IPS-15b (cell line): ENCODE measurements at regions not wholly inside any gene's neighbourhood (a gene's known extent, or its start where the extent isn't known, plus 50 kb on each side); places are given as distances from the start of the nearest gene placed in this dataset.

Experiments
- H3K27me3 ChIP-seq: one replicate; pipeline ENCODE4 v1.6.1; 2013; ENCODE audit warnings: low read length; ENCODE audit not compliant: control insufficient read depth, insufficient read depth
- H3K36me3 ChIP-seq: one replicate; pipeline ENCODE4 v1.6.1; 2013; ENCODE audit warnings: low read length; ENCODE audit not compliant: control insufficient read depth, insufficient read depth
- H3K4me1 ChIP-seq: one replicate; pipeline ENCODE4 v1.6.1; 2013; ENCODE audit warnings: mild to moderate bottlenecking, low read length; ENCODE audit not compliant: control insufficient read depth, insufficient read depth
- H3K4me3 ChIP-seq: one replicate; pipeline ENCODE4 v1.5.1; 2013; ENCODE audit warnings: low read depth, low read length
- H3K9ac ChIP-seq: one replicate; pipeline ENCODE4 v1.6.1; 2013; ENCODE audit warnings: low read depth, mild to moderate bottlenecking, low read length
- H3K9me3 ChIP-seq: one replicate; pipeline ENCODE4 v1.6.1; 2013; ENCODE audit warnings: mild to moderate bottlenecking, low read length; ENCODE audit not compliant: control insufficient read depth, insufficient read depth

GRCh38 chr22:49600891-49601431, 226.7 kb downstream of the BRD1 start:
- no peak overlapping the region for H3K9ac ChIP-seq
- no peaks in the 10 kb centered on the region for H3K27me3 ChIP-seq
- no peaks in the 10 kb centered on the region for H3K4me1 ChIP-seq
- peaks cover 8% of the 10 kb centered on the region for H3K9me3 ChIP-seq
- no peaks in the 10 kb centered on the region for H3K36me3 ChIP-seq
- no peak overlapping the region for H3K4me3 ChIP-seq

- H3K4me1 ChIP-seq = no peaks in the 10 kb centered on the region
- H3K4me3 ChIP-seq = no peak overlapping the region
- H3K27me3 ChIP-seq = no peaks in the 10 kb centered on the region
- H3K9ac ChIP-seq = no peak overlapping the region
- H3K9me3 ChIP-seq = peaks cover 7% of the 10 kb centered on the region
- no peaks in the 10 kb centered on the region for H3K36me3 ChIP-seq
Measured at GRCh38 chr22:49600468-49600867, 227.2 kb downstream of the BRD1 start.

- peaks cover 2% of the 10 kb centered on the region for H3K9me3 ChIP-seq
- no peaks in the 10 kb centered on the region for H3K27me3 ChIP-seq
- no peak overlapping the region for H3K9ac ChIP-seq
Measured at GRCh38 chr22:49599691-49600455, 227.8 kb downstream of the BRD1 start.

GRCh38 chr22:49599039-49599438, 228.6 kb downstream of the BRD1 start:
- no peaks in the 10 kb centered on the region for H3K36me3 ChIP-seq
- H3K9me3 ChIP-seq = no peaks in the 10 kb centered on the region
- H3K9ac ChIP-seq = no peak overlapping the region
- no peaks in the 10 kb centered on the region for H3K27me3 ChIP-seq
- no peaks in the 10 kb centered on the region for H3K4me1 ChIP-seq
- no peak overlapping the region for H3K4me3 ChIP-seq

More at GRCh38 chr22:49599691-49600455, 227.8 kb downstream of the BRD1 start:
- no peak overlapping the region for H3K4me3 ChIP-seq
- H3K36me3 ChIP-seq = no peaks in the 10 kb centered on the region
- no peaks in the 10 kb centered on the region for H3K4me1 ChIP-seq

GRCh38 chr22:49598338-49598737, 229.3 kb downstream of the BRD1 start:
- H3K4me3 ChIP-seq = no peak overlapping the region
- no peaks in the 10 kb centered on the region for H3K9me3 ChIP-seq
- no peaks in the 10 kb centered on the region for H3K4me1 ChIP-seq
- H3K36me3 ChIP-seq = no peaks in the 10 kb centered on the region
- no peak overlapping the region for H3K9ac ChIP-seq
- H3K27me3 ChIP-seq = no peaks in the 10 kb centered on the region

GRCh38 chr22:49597428-49598039, 230.1 kb downstream of the BRD1 start:
- Histone ChIP-seq H3K9ac (no peak overlapping the region), H3K27me3 (no peaks in the 10 kb centered on the region), H3K4me1 (no peaks in the 10 kb centered on the region), H3K4me3 (no peak overlapping the region), H3K9me3 (no peaks in the 10 kb centered on the region), H3K36me3 (no peaks in the 10 kb centered on the region)

- H3K4me3 ChIP-seq = no peak overlapping the region
- H3K9ac ChIP-seq = no peak overlapping the region
- H3K4me1 ChIP-seq = no peaks in the 10 kb centered on the region
- H3K27me3 ChIP-seq = no peaks in the 10 kb centered on the region
- no peaks in the 10 kb centered on the region for H3K36me3 ChIP-seq
- H3K9me3 ChIP-seq = no peaks in the 10 kb centered on the region
Measured at GRCh38 chr22:49595465-49596078, 232.1 kb downstream of the BRD1 start.

GRCh38 chr22:49594078-49594477, 233.6 kb downstream of the BRD1 start:
- Histone ChIP-seq H3K4me1 (no peaks in the 10 kb centered on the region), H3K36me3 (no peaks in the 10 kb centered on the region), H3K4me3 (no peak overlapping the region), H3K27me3 (no peaks in the 10 kb centered on the region), H3K9ac (no peak overlapping the region), H3K9me3 (no peaks in the 10 kb centered on the region)

GRCh38 chr22:49593509-49593908, 234.2 kb downstream of the BRD1 start:
- no peaks in the 10 kb centered on the region for H3K36me3 ChIP-seq
- no peak overlapping the region for H3K9ac ChIP-seq
- H3K27me3 ChIP-seq = no peaks in the 10 kb centered on the region
- no peaks in the 10 kb centered on the region for H3K9me3 ChIP-seq
- no peak overlapping the region for H3K4me3 ChIP-seq
- H3K4me1 ChIP-seq = no peaks in the 10 kb centered on the region

- no peak overlapping the region for H3K9ac ChIP-seq
- H3K36me3 ChIP-seq = no peaks in the 10 kb centered on the region
- H3K4me3 ChIP-seq = no peak overlapping the region
- H3K27me3 ChIP-seq = no peaks in the 10 kb centered on the region
- no peaks in the 10 kb centered on the region for H3K4me1 ChIP-seq
- H3K9me3 ChIP-seq = no peaks in the 10 kb centered on the region
Measured at GRCh38 chr22:49592780-49593501, 234.7 kb downstream of the BRD1 start.

GRCh38 chr22:49590851-49591445, 236.7 kb downstream of the BRD1 start:
- Histone ChIP-seq H3K9me3 (no peaks in the 10 kb centered on the region), H3K36me3 (no peaks in the 10 kb centered on the region), H3K27me3 (no peaks in the 10 kb centered on the region), H3K4me3 (no peak overlapping the region), H3K4me1 (no peaks in the 10 kb centered on the region), H3K9ac (no peak overlapping the region)
